GM21390 (cell line): ENCODE measurements at regions not wholly inside any gene's neighbourhood (a gene's known extent, or its start where the extent isn't known, plus 50 kb on each side); places are given as distances from the start of the nearest gene placed in this dataset.

Experiments
- ATAC-seq: cut with Tn5 transposase; IDR thresholded peaks from one replicate; pipeline ENCODE4 v1.9.1; 2021; ENCODE audit not compliant: unreplicated experiment

GRCh38 chr10:10207538-10207937 is 810.1 kb upstream of the CELF2 start:
- ATAC-seq: no peak

- no peak for ATAC-seq
These were observed 809.5 kb upstream of the CELF2 start for GRCh38 chr10:10208196-10208595.

GRCh38 chr10:10209167-10209566 is 808.5 kb upstream of the CELF2 start:
- no peak for ATAC-seq

- ATAC-seq: no peak
These were observed 806.3 kb upstream of the CELF2 start for GRCh38 chr10:10211409-10211808.

GRCh38 chr10:10213237-10213636 is 804.4 kb upstream of the CELF2 start:
- ATAC-seq: peak; percentile 56

- ATAC-seq: no peak
These were observed 795.3 kb upstream of the CELF2 start for GRCh38 chr10:10222304-10222841.

GRCh38 chr10:10223131-10223530 is 794.5 kb upstream of the CELF2 start:
- no peak for ATAC-seq

- ATAC-seq: no peak
These were observed 792.5 kb upstream of the CELF2 start for GRCh38 chr10:10225136-10225676.

GRCh38 chr10:10233229-10233628 is 784.4 kb upstream of the CELF2 start:
- no peak for ATAC-seq

GRCh38 chr10:10235003-10235402 is 782.7 kb upstream of the CELF2 start:
- ATAC-seq: no peak

- ATAC-seq: no peak
These were observed 770.1 kb upstream of the CELF2 start for GRCh38 chr10:10247585-10247984.

- ATAC-seq: no peak
These were observed 760.8 kb upstream of the CELF2 start for GRCh38 chr10:10256860-10257259.

GRCh38 chr10:10259013-10259412 is 758.7 kb upstream of the CELF2 start:
- ATAC-seq: no peak

- no peak for ATAC-seq
These were observed 747.3 kb upstream of the CELF2 start for GRCh38 chr10:10270126-10271050.

GRCh38 chr10:10271639-10272192 is 746.0 kb upstream of the CELF2 start:
- ATAC-seq: no peak

- no peak for ATAC-seq
These were observed 744.0 kb upstream of the CELF2 start for GRCh38 chr10:10273661-10274060.

- ATAC-seq: no peak
These were observed 737.8 kb upstream of the CELF2 start for GRCh38 chr10:10279906-10280305.

- no peak for ATAC-seq
These were observed 725.2 kb upstream of the CELF2 start for GRCh38 chr10:10292501-10292900.

GRCh38 chr10:10293041-10293440 is 724.6 kb upstream of the CELF2 start:
- ATAC-seq: no peak

- no peak for ATAC-seq
These were observed 724.2 kb upstream of the CELF2 start for GRCh38 chr10:10293481-10293951.

- no peak for ATAC-seq
These were observed 723.3 kb upstream of the CELF2 start for GRCh38 chr10:10294184-10294880.
